Medulla oblongata (tissue), 1 donor: ENCODE measurements at regions not wholly inside any gene's neighbourhood (a gene's known extent, or its start where the extent isn't known, plus 50 kb on each side); places are given as distances from the start of the nearest gene placed in this dataset.
"Not testable (repeated sequence)": the region's sequence is repeated elsewhere in the genome, so short reads cannot be mapped to it uniquely, and the experiment has no call there.

ENCODE experiments used
- DNase-seq: peaks from one replicate; pipeline ENCODE4 v3.0.0-alpha.2; 2015; ENCODE audit errors: extremely low spot score

- DNase-seq: no peak
Observed at GRCh38 chr3:153440311-153440710, 278.3 kb downstream of the RAP2B start.

- no peak for DNase-seq
Observed at GRCh38 chr3:153442386-153442785, 280.4 kb downstream of the RAP2B start.

- no peak for DNase-seq
Observed at GRCh38 chr3:153442799-153443487, 280.9 kb downstream of the RAP2B start.

- no peak for DNase-seq
Observed at GRCh38 chr3:153443961-153444360, 281.9 kb downstream of the RAP2B start.

- no peak for DNase-seq
Observed at GRCh38 chr3:153445817-153446216, 283.8 kb downstream of the RAP2B start.

- DNase-seq: no peak
Observed at GRCh38 chr3:153448151-153448829, 286.3 kb downstream of the RAP2B start.

- DNase-seq: no peak
Observed at GRCh38 chr3:153456833-153457545, 295.0 kb downstream of the RAP2B start.

- DNase-seq: no peak
Observed at GRCh38 chr3:153458881-153459280, 296.9 kb downstream of the RAP2B start.

- DNase-seq: no peak
Observed at GRCh38 chr3:153462545-153462944, 300.5 kb downstream of the RAP2B start.

- DNase-seq: peak; percentile 69
Observed at GRCh38 chr3:153463895-153464294, 301.9 kb downstream of the RAP2B start.

GRCh38 chr3:153469162-153469561 is 307.1 kb downstream of the RAP2B start:
- no peak for DNase-seq

- no peak for DNase-seq
Observed at GRCh38 chr3:153484842-153485241, 322.8 kb downstream of the RAP2B start.

GRCh38 chr3:153495422-153495821 is 333.4 kb downstream of the RAP2B start:
- no peak for DNase-seq

GRCh38 chr3:153502682-153503081 is 340.7 kb downstream of the RAP2B start:
- no peak for DNase-seq

GRCh38 chr3:153503873-153504272 is 341.8 kb downstream of the RAP2B start:
- DNase-seq: no peak

GRCh38 chr3:153506205-153506604 is 344.2 kb downstream of the RAP2B start:
- not testable (repeated sequence) for DNase-seq

GRCh38 chr3:153506686-153507085 is 344.7 kb downstream of the RAP2B start:
- DNase-seq: not testable (repeated sequence)

GRCh38 chr3:153513236-153513635 is 351.2 kb downstream of the RAP2B start:
- DNase-seq: peak; percentile 6

- DNase-seq: no peak
Observed at GRCh38 chr3:153528473-153528872, 366.4 kb downstream of the RAP2B start.

GRCh38 chr3:153539263-153539662 is 377.2 kb downstream of the RAP2B start:
- DNase-seq: no peak

GRCh38 chr3:153545471-153545870 is 383.4 kb downstream of the RAP2B start:
- DNase-seq: no peak

- no peak for DNase-seq
Observed at GRCh38 chr3:153547970-153548369, 385.9 kb downstream of the RAP2B start.

- DNase-seq: not testable (repeated sequence)
Observed at GRCh38 chr3:153549686-153550085, 387.7 kb downstream of the RAP2B start.
